ENCODE measurements at regions not wholly inside any gene's neighbourhood (a gene's known extent, or its start where the extent isn't known, plus 50 kb on each side); places are given as distances from the start of the nearest gene placed in this dataset.
"Not testable (repeated sequence)": the region's sequence is repeated elsewhere in the genome, so short reads cannot be mapped to it uniquely, and the experiment has no call there.

DNA sequence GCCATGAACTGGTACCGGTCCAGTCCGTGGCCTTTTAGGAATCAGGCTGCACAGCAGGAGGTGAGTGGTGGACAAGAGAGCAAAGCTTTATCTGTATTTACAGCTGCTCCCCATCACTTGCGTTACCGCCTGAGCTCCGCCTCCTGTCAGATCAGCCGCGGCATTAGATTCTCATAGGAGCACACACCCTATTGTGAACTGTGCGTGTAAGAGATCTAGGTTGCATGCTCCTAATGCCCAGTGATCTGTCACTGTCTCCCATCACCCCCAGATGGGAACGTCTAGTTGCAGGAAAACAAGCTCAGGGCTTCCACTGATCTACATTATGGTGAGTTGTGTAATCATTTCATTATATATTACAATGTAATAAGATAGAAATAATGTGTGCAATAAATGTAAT is 319.9 kb upstream of the NOTCH2NLA start:
- intact Hi-C loops (cut with DNase I); H3K27me3 ChIP-seq; DNase-seq; ATAC-seq; H3K9me3 ChIP-seq; H3K4me1 ChIP-seq; H3K27ac ChIP-seq; H3K4me3 ChIP-seq; H3K36me3 ChIP-seq: not testable (repeated sequence)
- 85 to 93% methylated on average over 7 to 8 of the region's 9 CpGs for WGBS, 2 donors

- DNase-seq; intact Hi-C loops (cut with DNase I); ATAC-seq; H3K36me3 ChIP-seq; H3K4me1 ChIP-seq; H3K27ac ChIP-seq; H3K27me3 ChIP-seq; H3K4me3 ChIP-seq; H3K9me3 ChIP-seq: not testable (repeated sequence)
- 90 to 94% methylated on average over 1 of the region's 1 CpG for WGBS, 2 donors
These were observed 317.4 kb upstream of the NOTCH2NLA start for GRCh38 chr1:146546189-146546588.

- H3K27ac ChIP-seq; intact Hi-C loops (cut with DNase I); DNase-seq; H3K27me3 ChIP-seq; H3K9me3 ChIP-seq; H3K4me3 ChIP-seq; H3K36me3 ChIP-seq; H3K4me1 ChIP-seq: not testable (repeated sequence)
- peak in 6 of 8 donors; percentile 34 to 91 (median 78) for ATAC-seq
- whole genome bisulfite sequencing, 2 donors, result no CpG with 5 or more reads among the region's 2 CpGs
These were observed 309.1 kb upstream of the NOTCH2NLA start for GRCh38 chr1:146537775-146538373.

DNA sequence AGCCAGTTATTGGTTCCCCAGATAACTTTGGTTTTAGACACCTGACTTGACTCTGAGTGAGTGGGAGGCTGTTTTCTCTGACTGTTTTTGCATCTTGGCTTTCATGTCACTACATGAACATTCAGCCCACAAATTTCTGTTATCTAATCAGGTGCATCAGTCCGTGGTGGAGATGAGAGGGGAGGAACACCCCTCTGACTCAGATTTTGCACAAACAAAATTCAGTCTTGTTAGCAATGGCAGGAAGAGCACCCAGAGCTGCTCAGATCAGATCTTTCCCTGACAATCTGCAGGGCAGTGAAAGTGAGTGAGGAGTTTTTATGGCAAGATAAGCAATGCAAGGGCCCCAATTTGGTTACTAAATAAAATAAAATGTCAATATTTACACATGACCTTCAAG is 307.2 kb upstream of the NOTCH2NLA start:
- ATAC-seq; H3K4me1 ChIP-seq; DNase-seq; H3K4me3 ChIP-seq; H3K27ac ChIP-seq; H3K36me3 ChIP-seq; H3K27me3 ChIP-seq; H3K9me3 ChIP-seq; intact Hi-C loops (cut with DNase I): not testable (repeated sequence)
- WGBS, 2 donors, result no CpG with 5 or more reads among the region's 1 CpG

DNA sequence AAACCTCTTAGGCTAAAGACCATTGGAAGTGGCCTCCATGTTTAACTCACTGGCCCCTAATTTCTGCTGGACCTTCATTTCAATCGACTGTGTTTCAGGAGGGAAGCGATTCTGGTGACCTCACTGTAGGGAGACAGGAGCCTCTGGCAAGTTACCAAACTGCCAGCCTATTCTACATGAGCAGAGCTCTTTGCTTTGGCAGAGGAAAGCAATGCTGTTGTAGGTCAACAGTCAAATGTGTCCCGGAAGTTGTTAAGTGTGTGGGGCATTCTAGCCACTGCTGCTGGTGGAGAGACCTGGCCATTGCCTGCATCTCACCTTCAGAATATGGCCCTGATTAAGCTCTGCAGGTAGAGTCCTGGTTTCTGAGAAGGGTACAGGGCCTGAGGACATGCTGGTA is 306.8 kb upstream of the NOTCH2NLA start:
- H3K27ac ChIP-seq; H3K36me3 ChIP-seq; H3K4me1 ChIP-seq; H3K9me3 ChIP-seq; H3K27me3 ChIP-seq; H3K4me3 ChIP-seq; DNase-seq; intact Hi-C loops (cut with DNase I): not testable (repeated sequence)
- ATAC-seq, result peak in 7 of 8 donors; percentile 58 to 90 (median 73)
- WGBS, 2 donors, result no CpG with 5 or more reads among the region's 3 CpGs

GRCh38 chr1:146530958-146531357 is 302.1 kb upstream of the NOTCH2NLA start:
- H3K4me1 ChIP-seq; ATAC-seq; H3K27ac ChIP-seq; intact Hi-C loops (cut with DNase I); H3K4me3 ChIP-seq; H3K27me3 ChIP-seq; H3K36me3 ChIP-seq; DNase-seq; H3K9me3 ChIP-seq: not testable (repeated sequence)
- WGBS, 2 donors, result no CpG with 5 or more reads among the region's 6 CpGs

DNA sequence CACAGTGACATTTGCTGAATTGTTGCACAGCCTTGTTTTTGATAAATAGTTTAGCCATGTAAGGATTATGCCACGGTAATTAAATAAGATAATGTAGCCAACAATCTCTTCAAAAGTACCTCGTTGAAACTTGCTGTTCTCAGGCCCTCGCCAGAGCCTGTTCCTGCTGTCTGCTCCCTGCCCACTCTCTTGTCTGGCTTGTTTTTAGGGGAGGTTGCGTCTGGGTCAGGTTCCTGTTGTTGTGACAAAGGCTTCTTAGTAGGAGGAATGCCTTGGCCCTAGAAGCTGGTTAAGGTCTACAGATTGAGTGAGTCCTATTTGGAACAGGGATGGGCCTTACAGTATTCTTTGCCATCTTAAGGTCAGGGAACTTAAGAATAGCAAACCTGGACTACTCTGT is 294.0 kb upstream of the NOTCH2NLA start:
- intact Hi-C loops (cut with DNase I); H3K4me1 ChIP-seq; H3K27ac ChIP-seq; H3K36me3 ChIP-seq; DNase-seq; H3K4me3 ChIP-seq; H3K27me3 ChIP-seq; H3K9me3 ChIP-seq: not testable (repeated sequence)
- ATAC-seq, result peak in 1 of 8 donors; percentile 63
- no CpG with 5 or more reads among the region's 4 CpGs for WGBS, 2 donors

DNA sequence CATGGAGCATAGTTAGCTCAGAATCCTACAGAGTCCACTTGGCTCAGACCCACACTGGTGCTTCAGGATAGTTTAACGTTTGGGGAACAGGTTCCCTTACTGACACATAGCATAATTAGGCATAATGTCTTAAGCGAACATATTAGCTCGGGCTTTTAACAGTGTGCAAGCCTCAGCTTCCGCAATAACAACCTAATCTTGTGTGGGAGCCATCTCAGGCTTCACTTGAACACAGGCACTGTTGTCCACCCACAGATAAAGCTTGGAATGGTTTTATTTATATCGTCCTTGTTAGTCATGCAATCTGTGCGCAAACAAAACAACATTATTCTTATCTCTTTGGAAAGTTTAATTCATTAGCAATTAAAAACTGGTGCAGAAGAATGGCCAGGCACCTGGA is 293.5 kb upstream of the NOTCH2NLA start:
- H3K36me3 ChIP-seq; H3K4me1 ChIP-seq; H3K9me3 ChIP-seq; H3K4me3 ChIP-seq; DNase-seq; intact Hi-C loops (cut with DNase I); H3K27me3 ChIP-seq; H3K27ac ChIP-seq: not testable (repeated sequence)
- WGBS, 2 donors, result no CpG with 5 or more reads among the region's 6 CpGs
- peak in 3 of 8 donors; percentile 46 to 63 (median 49) for ATAC-seq

GRCh38 chr1:146521804-146522203 is 293.0 kb upstream of the NOTCH2NLA start:
- H3K9me3 ChIP-seq; DNase-seq; H3K4me3 ChIP-seq; intact Hi-C loops (cut with DNase I); H3K36me3 ChIP-seq; H3K27ac ChIP-seq; H3K4me1 ChIP-seq; H3K27me3 ChIP-seq: not testable (repeated sequence)
- peak in 3 of 8 donors; percentile 33 to 41 (median 35) for ATAC-seq
- no CpG with 5 or more reads among the region's 2 CpGs for WGBS, 2 donors

GRCh38 chr1:146513754-146514153 is 284.9 kb upstream of the NOTCH2NLA start:
- H3K36me3 ChIP-seq; DNase-seq; H3K9me3 ChIP-seq; H3K27me3 ChIP-seq; H3K4me3 ChIP-seq; H3K27ac ChIP-seq; intact Hi-C loops (cut with DNase I); H3K4me1 ChIP-seq: not testable (repeated sequence)
- no CpG with 5 or more reads among the region's 4 CpGs for WGBS, 2 donors
- peak in 1 of 8 donors; percentile 61 for ATAC-seq

DNA sequence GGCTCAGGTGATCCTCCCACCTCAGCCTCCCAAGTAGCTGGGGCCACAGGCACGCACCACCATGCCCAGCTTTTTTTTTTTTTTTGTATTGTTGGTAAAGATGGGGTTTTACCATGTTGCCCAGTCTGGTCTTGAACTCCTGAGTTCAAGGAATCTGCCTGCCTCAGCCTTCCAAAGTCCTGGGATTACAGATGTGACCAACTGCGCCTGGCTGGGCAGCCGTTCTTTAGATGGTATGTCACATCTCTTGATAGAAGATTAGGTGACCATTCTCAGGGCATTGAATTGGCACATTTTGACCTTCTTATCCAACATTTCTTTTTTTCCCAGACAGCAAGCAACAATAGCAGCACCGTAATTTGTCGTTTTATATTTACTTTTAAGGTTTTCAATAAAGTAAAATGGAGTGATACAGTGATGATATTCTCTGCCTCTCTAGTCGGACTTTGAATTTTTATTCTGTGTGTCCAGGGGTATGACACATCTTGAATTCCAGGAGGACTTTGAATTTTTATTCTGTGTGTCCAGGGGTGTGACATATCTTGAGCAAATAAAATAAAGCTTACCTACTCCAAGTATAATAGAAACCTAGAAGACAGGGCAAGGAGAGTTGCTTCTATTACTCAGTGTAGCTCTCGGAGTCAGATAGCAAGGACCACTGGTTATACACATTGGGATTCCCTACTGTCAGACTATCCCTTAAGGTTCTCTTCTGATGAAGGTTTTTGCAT is 282.4 kb upstream of the NOTCH2NLA start:
- H3K27me3 ChIP-seq; H3K4me1 ChIP-seq; H3K27ac ChIP-seq; H3K36me3 ChIP-seq; ATAC-seq; H3K4me3 ChIP-seq; DNase-seq; H3K9me3 ChIP-seq; intact Hi-C loops (cut with DNase I): not testable (repeated sequence)
- 97 to 98% methylated on average over 2 of the region's 7 CpGs for WGBS, 2 donors
